Kidney epithelial cell (primary cell): ENCODE measurements at regions not wholly inside any gene's neighbourhood (a gene's known extent, or its start where the extent isn't known, plus 50 kb on each side); places are given as distances from the start of the nearest gene placed in this dataset.

Experiments
- DNase-seq: peaks from one replicate; pipeline ENCODE4 v3.0.0-alpha.2; 2010; ENCODE audit warnings: low read depth
- H3K27me3 ChIP-seq: 2 replicates; pipeline ENCODE4 v1.6.0; 2011; ENCODE audit warnings: low read length; ENCODE audit not compliant: control insufficient read depth, insufficient read depth
- H3K36me3 ChIP-seq: 2 replicates; pipeline ENCODE4 v1.5.1; 2011; ENCODE audit warnings: low read length; ENCODE audit not compliant: control insufficient read depth, insufficient read depth
- H3K4me3 ChIP-seq: 2 replicates; pipeline ENCODE4 v1.5.1; 2011; ENCODE audit warnings: low read depth, mild to moderate bottlenecking, control low read depth, low read length
- TF ChIP-seq, protein P1 (sequence below): IDR thresholded peaks from 2 replicates; pipeline ENCODE4 v1.5.1; 2011; ENCODE audit warnings: mild to moderate bottlenecking, moderate library complexity, low read length, control low read depth, inconsistent platforms; ENCODE audit not compliant: insufficient read depth, poor library complexity, severe bottlenecking

- TF ChIP-seq, protein P1, sequence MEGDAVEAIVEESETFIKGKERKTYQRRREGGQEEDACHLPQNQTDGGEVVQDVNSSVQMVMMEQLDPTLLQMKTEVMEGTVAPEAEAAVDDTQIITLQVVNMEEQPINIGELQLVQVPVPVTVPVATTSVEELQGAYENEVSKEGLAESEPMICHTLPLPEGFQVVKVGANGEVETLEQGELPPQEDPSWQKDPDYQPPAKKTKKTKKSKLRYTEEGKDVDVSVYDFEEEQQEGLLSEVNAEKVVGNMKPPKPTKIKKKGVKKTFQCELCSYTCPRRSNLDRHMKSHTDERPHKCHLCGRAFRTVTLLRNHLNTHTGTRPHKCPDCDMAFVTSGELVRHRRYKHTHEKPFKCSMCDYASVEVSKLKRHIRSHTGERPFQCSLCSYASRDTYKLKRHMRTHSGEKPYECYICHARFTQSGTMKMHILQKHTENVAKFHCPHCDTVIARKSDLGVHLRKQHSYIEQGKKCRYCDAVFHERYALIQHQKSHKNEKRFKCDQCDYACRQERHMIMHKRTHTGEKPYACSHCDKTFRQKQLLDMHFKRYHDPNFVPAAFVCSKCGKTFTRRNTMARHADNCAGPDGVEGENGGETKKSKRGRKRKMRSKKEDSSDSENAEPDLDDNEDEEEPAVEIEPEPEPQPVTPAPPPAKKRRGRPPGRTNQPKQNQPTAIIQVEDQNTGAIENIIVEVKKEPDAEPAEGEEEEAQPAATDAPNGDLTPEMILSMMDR: no peak
- Histone ChIP-seq H3K36me3 (no peaks in the 10 kb centered on the region), H3K27me3 (no peaks in the 10 kb centered on the region), H3K4me3 (no peak overlapping the region)
- DNase-seq: no peak
Measured at GRCh38 chr12:107914460-107914977, 140.0 kb downstream of the ASCL4 start.

- TF ChIP-seq, protein P1: peak; percentile 80
- Histone ChIP-seq H3K4me3 (no peak overlapping the region), H3K27me3 (peaks cover 2% of the 10 kb centered on the region), H3K36me3 (no peaks in the 10 kb centered on the region)
- no peak for DNase-seq
Measured at GRCh38 chr12:107917912-107918800, 143.7 kb downstream of the ASCL4 start.

DNA sequence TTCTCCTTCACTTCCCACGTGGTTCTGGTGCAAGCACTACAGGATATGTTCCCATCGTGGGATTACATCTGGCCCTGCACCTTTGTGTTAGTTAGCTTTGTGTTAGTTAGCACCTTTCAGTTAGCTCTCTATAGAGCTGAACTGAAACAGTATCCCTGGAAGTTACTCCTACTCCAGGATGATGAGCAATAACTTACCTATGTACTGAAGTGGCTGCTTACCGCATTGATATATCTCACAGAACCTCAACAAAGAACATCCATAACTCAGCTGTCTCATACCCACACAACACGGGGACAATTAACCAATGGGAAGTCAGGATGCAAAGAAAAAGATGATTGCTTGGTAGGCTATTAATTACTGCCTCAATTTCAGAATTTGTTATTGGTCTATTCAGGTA lies 146.6 kb downstream of the ASCL4 start:
- Histone ChIP-seq H3K4me3 (no peak overlapping the region), H3K36me3 (no peaks in the 10 kb centered on the region), H3K27me3 (peaks cover 2% of the 10 kb centered on the region)
- no peak for DNase-seq
- TF ChIP-seq, protein P1: no peak

DNA sequence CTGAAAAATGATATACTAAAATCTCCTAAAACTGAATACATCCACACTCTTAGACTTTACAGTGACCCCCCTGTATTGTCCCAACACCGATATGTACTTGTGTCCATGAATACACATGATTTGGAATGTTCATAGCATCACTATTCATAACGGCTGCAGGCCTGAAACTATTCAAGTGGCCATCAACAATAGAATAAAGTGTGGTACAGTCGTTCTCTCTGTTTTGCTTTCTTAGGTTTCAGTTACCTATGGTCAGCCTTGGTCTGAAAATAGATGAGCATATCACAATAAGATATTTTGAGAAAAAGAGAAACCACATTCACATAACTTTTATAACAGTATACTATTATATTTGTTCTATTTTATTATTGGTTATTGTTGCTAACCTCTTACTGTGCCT lies 150.6 kb downstream of the ASCL4 start:
- TF ChIP-seq, protein P1: no peak
- no peaks in the 10 kb centered on the region for H3K36me3 ChIP-seq
- no peak for DNase-seq
- peaks cover 2% of the 10 kb centered on the region for H3K27me3 ChIP-seq
- no peak overlapping the region for H3K4me3 ChIP-seq

- TF ChIP-seq, protein P1: no peak
- DNase-seq: no peak
- no peak overlapping the region for H3K4me3 ChIP-seq
- no peaks in the 10 kb centered on the region for H3K36me3 ChIP-seq
- H3K27me3 ChIP-seq: no peaks in the 10 kb centered on the region
Measured at GRCh38 chr12:107929436-107929835, 154.9 kb downstream of the ASCL4 start.
